ENCODE measurements at regions not wholly inside any gene's neighbourhood (a gene's known extent, or its start where the extent isn't known, plus 50 kb on each side); places are given as distances from the start of the nearest gene placed in this dataset.

DNA sequence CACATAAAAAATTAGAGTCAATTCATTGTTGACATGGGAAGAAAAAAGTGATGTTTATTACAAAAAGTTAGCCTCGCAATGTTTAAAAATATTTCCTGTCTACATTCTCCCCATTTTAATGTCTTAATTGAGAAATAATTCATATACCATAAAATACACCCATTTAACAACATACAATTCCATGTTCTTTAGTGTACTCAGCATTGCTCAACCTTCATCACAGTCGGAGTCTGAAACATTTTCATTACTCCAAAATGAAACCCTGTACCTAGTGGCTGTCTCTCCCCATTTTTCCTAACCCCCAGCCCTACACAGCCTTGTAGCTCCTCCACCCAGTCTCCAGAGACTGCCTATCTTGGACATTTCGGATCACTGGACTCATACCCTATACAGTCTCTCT is 103.9 kb upstream of the CBLN2 start:
- no CpG with 5 or more reads among the region's 3 CpGs for WGBS, 2 experiments (ENCODE audit: extremely low coverage in 2 of 2, insufficient read length in 1 of 2)
- Histone ChIP-seq H3K9me1 (ENCODE audit: insufficient read depth, low read length) (no peaks in the 10 kb centered on the region), H4K5ac (ENCODE audit: low read depth, low read length) (no peak overlapping the region), H2BK20ac (ENCODE audit: low read depth, low read length) (no peak overlapping the region), H3K4me1 (ENCODE audit: control insufficient read depth, insufficient read depth, low read length) (no peaks in the 10 kb centered on the region), H3K18ac (ENCODE audit: low read depth, low read length) (no peak overlapping the region), H3K4me3 (ENCODE audit: insufficient read depth, low read depth, low read length) (no peak overlapping the region), H3K36me3 (ENCODE audit: control insufficient read depth, insufficient read depth, low read length) (no peaks in the 10 kb centered on the region), H3K23ac (ENCODE audit: low read depth, low read length) (no peak overlapping the region), H4K20me1 (ENCODE audit: insufficient read depth, low read length) (no peaks in the 10 kb centered on the region), H3K14ac (replicated peaks; ENCODE audit: low read depth, low read length) (no peak overlapping the region), H3K9ac (ENCODE audit: low read depth, low read length) (no peak overlapping the region), H3K9me3 (ENCODE audit: control insufficient read depth, insufficient read depth, low read length) (peaks cover 6% of the 10 kb centered on the region; the same call in 1 of the 2 replicates), H2AFZ (replicated peaks; ENCODE audit: low read length, poor library complexity) (no peak overlapping the region), H4K91ac (ENCODE audit: insufficient read depth, low read depth, low read length) (no peak overlapping the region), H3K56ac (ENCODE audit: extremely low read depth, insufficient read depth, low read length) (no peak overlapping the region), H3K79me1 (ENCODE audit: low read depth in 1 of 2, low read length in 2 of 2) (no peaks in the 10 kb centered on the region), H2BK120ac (ENCODE audit: low read depth, low read length) (no peak overlapping the region), H3K27me3 (ENCODE audit: control insufficient read depth, insufficient read depth, low read length) (no peaks in the 10 kb centered on the region), H3K4me2 (ENCODE audit: low read depth, low read length) (no peak overlapping the region), H3K27ac (ENCODE audit: insufficient read depth, low read length) (no peak overlapping the region), H2AK9ac (replicated peaks; ENCODE audit: low read depth, low read length, poor library complexity) (no peak overlapping the region), H4K8ac (ENCODE audit: low read depth in 2 of 2, low read length in 2 of 2) (no peak overlapping the region), H3K4ac (ENCODE audit: low read depth, low read length) (no peak overlapping the region), H2BK15ac (ENCODE audit: low read depth, low read length) (no peak overlapping the region), H2BK5ac (ENCODE audit: low read depth, low read length, poor library complexity, severe bottlenecking) (no peak overlapping the region), H2AK5ac (ENCODE audit: low read depth, low read length) (no peak overlapping the region)
- dilution Hi-C loops (cut with HindIII; ENCODE audit: low sequenced_read_pairs, unreplicated experiment) (no loop called here), intact Hi-C loops (cut with micrococcal nuclease) (no loop called here), in situ Hi-C loops (cut with MboI; ENCODE audit: low sequenced_read_pairs) (no loop called here)
- TF ChIP-seq MAFK (IDR thresholded peaks at IDR 0.05; ENCODE audit: low read depth, low read length) (no peak), CEBPB (IDR thresholded peaks at IDR 0.05; ENCODE audit: low read depth, low read length) (peak; percentile 80)
- CTCF ChIA-PET: no interaction called here
- no TSS peak for BruUV-seq (replicated peaks)
- no peak for DNase-seq
- POLR2A ChIA-PET (ENCODE audit: unreplicated experiment): no interaction called here
- ATAC-seq (ENCODE audit: low read depth): no peak
